Stimulated activated CD4-positive, alpha-beta T cell treated with anti-CD3 and anti-CD28 coated beads, TNF-alpha, amount 100 ng/mL, for 48 hours (primary cell): ENCODE measurements at regions not wholly inside any gene's neighbourhood (a gene's known extent, or its start where the extent isn't known, plus 50 kb on each side); places are given as distances from the start of the nearest gene placed in this dataset.

Source experiments
- DNase-seq, 3 donors: peaks; one replicate each; pipeline ENCODE4 v3.0.0-alpha.2; 2020; ENCODE audit warnings: low read depth in 3 of 3

GRCh38 chr1:208419746-208420420 lies 175.7 kb upstream of the PLXNA2 start:
- DNase-seq: no peak

GRCh38 chr1:208420696-208421095 lies 176.5 kb upstream of the PLXNA2 start:
- DNase-seq: no peak

- DNase-seq: no peak
Measured at GRCh38 chr1:208421486-208421885, 177.3 kb upstream of the PLXNA2 start.

- no peak for DNase-seq
Measured at GRCh38 chr1:208423526-208423925, 179.3 kb upstream of the PLXNA2 start.

- DNase-seq: no peak
Measured at GRCh38 chr1:208425096-208425495, 180.9 kb upstream of the PLXNA2 start.

- no peak for DNase-seq
Measured at GRCh38 chr1:208430220-208430619, 186.0 kb upstream of the PLXNA2 start.

- no peak for DNase-seq
Measured at GRCh38 chr1:208431721-208432120, 187.5 kb upstream of the PLXNA2 start.

GRCh38 chr1:208432346-208432745 lies 188.2 kb upstream of the PLXNA2 start:
- no peak for DNase-seq

- DNase-seq: no peak
Measured at GRCh38 chr1:208433086-208433485, 188.9 kb upstream of the PLXNA2 start.

- no peak for DNase-seq
Measured at GRCh38 chr1:208433971-208434370, 189.8 kb upstream of the PLXNA2 start.

GRCh38 chr1:208437401-208437800 lies 193.2 kb upstream of the PLXNA2 start:
- no peak for DNase-seq

- DNase-seq: no peak
Measured at GRCh38 chr1:208438112-208438699, 194.0 kb upstream of the PLXNA2 start.

GRCh38 chr1:208445758-208446203 lies 201.6 kb upstream of the PLXNA2 start:
- no peak for DNase-seq

GRCh38 chr1:208446271-208446691 lies 202.1 kb upstream of the PLXNA2 start:
- DNase-seq: no peak

- no peak for DNase-seq
Measured at GRCh38 chr1:208448425-208448824, 204.2 kb upstream of the PLXNA2 start.

- no peak for DNase-seq
Measured at GRCh38 chr1:208449951-208450350, 205.8 kb upstream of the PLXNA2 start.

GRCh38 chr1:208450958-208451357 lies 206.8 kb upstream of the PLXNA2 start:
- DNase-seq: no peak

- DNase-seq: no peak
Measured at GRCh38 chr1:208455821-208456220, 211.6 kb upstream of the PLXNA2 start.

GRCh38 chr1:208456487-208456886 lies 212.3 kb upstream of the PLXNA2 start:
- no peak for DNase-seq

- no peak for DNase-seq
Measured at GRCh38 chr1:208460823-208461222, 216.6 kb upstream of the PLXNA2 start.

GRCh38 chr1:208461680-208462079 lies 217.5 kb upstream of the PLXNA2 start:
- DNase-seq: no peak

GRCh38 chr1:208462761-208463160 lies 218.6 kb upstream of the PLXNA2 start:
- DNase-seq: no peak

- no peak for DNase-seq
Measured at GRCh38 chr1:208465266-208465665, 221.1 kb upstream of the PLXNA2 start.
